NCI-H2227 (cell line): ENCODE measurements at regions not wholly inside any gene's neighbourhood (a gene's known extent, or its start where the extent isn't known, plus 50 kb on each side); places are given as distances from the start of the nearest gene placed in this dataset.

Experiments used
- DNase-seq: peaks from one replicate; lab custom pipeline; 2025; ENCODE audit not compliant: unreplicated experiment; lab: John Stamatoyannopoulos, UW

DNA sequence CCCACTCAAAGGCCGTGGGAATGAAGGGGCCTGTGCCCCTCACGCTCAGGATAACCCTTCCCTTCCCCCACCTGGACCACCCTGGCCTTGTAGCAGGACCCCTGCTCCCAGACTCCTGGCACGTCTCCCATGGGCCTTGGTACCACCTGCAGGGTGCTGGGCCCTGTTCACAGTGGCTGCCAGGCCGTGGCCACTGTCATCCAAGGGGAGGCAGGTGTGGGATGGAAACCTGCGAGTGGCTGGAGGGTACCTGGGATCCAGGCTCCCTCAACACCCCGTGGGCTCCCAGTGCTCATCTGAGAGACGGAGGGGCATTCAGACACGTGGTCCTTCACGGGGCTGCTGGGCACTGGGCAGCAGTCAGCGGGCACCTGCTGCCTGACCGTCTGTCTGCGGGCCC lies 75.6 kb upstream of the CIBAR2 start:
- no peak for DNase-seq

- no peak for DNase-seq
Observed at GRCh38 chr16:85188822-85189672, 76.8 kb upstream of the CIBAR2 start.

DNA sequence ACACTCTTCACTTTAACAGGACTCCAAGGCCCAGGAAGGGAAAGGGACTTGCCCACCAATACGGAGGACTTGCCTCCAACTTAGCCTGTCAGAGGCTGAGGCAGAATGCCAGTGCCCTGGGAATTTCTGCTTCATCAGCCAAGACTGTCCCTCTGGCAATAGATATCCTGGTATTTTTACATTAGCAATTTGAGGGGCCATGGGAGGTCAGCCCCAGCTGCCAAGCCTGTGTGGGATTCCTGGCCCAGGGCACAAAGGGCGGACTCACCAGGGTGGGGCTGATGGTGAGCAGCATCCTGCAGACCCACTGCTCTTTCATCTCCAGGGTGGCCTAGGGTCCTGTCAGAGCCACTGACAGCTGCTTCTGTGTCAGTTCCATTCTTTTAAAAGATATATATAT lies 78.3 kb upstream of the CIBAR2 start:
- DNase-seq: no peak

- DNase-seq: no peak
Observed at GRCh38 chr16:85191341-85191965, 79.2 kb upstream of the CIBAR2 start.

GRCh38 chr16:85192238-85193114 lies 80.2 kb upstream of the CIBAR2 start:
- no peak for DNase-seq

GRCh38 chr16:85193115-85193493 lies 80.8 kb upstream of the CIBAR2 start:
- no peak for DNase-seq

DNA sequence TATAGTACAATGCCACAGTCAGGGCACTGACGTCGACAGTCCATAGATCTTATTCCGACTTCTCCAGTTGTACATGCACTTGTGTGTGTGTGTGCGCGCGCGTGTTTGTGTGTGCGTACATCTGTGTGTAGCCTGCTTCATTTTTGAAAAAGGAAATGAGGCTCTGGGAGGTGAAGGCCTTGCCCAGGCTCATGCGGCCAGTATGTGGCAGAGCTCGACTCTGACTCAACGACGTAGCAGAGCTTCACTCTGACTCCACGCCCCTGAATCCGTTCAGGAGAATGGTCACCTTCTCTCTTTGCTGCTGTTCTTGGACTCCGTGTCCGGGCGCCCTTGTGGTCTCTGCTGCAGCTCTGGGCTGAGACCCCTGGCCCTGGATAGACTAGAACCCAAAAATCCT lies 81.6 kb upstream of the CIBAR2 start:
- DNase-seq: no peak

GRCh38 chr16:85194307-85195270 lies 82.3 kb upstream of the CIBAR2 start:
- DNase-seq: no peak

GRCh38 chr16:85195271-85195647 lies 83.0 kb upstream of the CIBAR2 start:
- no peak for DNase-seq

DNA sequence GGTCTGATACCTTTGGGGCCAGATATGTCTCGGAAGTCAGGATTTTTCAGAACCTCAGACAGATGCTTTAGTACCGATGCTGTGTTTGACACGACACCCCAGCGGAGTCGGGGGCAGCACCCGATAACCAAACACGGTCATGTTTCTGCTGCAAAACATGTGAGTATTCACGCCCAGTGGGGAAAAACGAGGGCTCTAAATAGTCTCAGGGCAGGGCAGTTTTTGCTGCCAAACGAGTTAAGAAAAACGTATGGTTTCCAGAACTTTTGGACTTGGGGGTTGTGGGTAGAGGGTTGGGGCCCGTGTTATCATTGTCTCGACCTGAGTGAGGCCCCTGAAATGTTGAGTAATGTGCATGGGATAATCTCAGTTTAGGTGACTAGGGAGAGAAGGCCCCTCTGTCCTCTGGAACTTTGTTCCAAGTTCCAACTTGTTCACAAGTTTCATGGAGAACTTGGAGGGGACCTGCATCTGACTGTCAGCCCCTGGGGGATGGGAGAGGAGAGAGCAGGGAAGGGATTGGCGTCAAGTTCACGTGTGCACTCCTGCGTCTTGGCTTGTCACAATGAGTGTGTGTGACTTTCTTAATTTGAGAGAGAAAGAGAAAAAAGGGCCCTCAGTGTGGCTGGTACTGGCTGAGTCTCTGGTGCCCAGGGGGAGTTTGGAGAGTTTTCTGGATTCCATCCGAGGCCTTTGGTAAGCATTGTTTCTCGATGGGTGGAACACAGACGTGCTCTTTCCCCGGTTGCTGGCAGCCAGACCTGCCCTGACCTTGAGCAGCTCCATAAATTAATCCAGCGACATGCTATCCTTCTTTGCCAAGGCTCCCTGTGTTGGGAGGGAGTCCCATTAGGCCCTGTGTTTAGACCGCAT lies 83.9 kb upstream of the CIBAR2 start:
- DNase-seq: no peak

- DNase-seq: no peak
Observed at GRCh38 chr16:85196976-85197375, 84.7 kb upstream of the CIBAR2 start.

DNA sequence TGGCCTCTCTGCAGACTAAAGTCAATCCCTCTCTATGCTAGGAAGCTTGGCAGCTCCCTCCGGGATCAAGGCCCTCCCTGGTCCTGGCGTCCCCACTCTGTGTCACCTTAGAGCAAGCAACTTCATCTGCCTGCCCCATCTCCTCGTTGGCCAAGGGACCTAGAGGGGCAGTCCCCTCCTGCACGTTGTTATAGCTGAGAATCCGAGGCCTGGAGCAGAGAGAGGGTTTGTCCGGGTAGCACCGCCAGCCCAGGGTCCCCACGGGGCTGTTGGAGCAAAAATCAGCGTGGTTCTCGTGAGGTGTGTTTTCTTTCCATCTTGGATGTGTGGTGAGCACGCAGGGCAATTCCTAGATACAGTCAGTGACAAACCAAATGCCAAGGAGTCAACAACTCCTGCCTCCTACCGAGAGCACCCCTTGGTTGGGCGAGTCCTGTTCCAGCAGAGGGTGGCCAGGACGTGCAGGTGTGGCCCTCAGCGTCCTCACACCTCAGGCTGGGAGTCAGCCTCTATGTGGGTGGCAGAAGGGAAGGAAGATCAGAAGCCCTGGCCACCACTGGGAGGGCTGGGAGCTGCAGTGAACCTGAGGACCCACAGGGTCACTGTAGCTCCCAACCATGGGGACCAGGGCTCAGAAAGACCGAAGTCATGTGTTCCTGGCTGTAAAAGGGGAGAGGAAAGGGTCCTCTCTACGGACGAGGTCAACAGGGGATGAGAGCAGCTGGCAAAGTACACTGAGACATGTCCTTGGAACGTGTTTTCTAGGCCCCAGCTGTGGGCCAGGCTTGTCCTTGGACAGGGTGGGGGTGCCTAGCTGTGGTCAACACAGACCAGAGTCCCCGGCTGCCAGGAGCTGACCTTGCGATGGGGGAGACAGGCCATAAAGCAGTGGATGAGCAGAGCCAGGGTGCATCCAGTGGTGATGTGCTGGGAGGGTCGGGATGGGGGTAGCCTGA lies 85.6 kb upstream of the CIBAR2 start:
- DNase-seq: no peak

DNA sequence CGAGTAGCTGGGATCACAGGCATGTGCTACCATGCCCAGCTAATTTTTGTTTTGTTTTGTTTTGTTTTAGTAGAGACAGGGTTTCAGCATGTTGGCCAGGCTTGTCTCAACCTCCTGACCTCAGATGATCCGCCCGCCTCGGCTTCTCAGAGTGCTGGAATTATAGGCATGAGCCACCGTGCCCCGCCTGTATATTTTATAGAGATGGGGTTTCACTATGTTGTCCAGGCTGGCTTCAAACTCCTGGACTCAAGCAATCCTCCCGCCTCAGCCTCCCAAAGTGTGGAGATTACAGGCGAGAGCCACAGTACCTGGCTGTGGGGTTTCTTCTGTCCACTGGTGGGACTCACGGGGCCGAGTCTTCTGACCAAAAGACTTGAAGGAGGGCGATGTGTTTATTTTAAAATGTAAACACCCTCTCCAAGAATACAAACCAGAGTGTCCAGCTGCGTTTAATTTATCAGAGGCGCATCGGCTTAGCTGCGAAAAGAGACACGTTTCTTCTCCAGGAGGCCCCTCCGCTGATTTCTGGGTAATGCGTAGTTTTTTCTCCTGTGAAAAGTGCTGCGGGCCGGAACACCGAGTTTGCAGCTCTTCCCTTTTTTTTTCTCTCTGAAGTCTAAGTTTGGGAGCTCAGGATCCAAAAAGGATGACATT lies 86.9 kb upstream of the CIBAR2 start:
- DNase-seq: no peak

GRCh38 chr16:85199880-85200279 lies 87.6 kb upstream of the CIBAR2 start:
- no peak for DNase-seq

- no peak for DNase-seq
Observed at GRCh38 chr16:85200471-85201278, 88.4 kb upstream of the CIBAR2 start.

DNA sequence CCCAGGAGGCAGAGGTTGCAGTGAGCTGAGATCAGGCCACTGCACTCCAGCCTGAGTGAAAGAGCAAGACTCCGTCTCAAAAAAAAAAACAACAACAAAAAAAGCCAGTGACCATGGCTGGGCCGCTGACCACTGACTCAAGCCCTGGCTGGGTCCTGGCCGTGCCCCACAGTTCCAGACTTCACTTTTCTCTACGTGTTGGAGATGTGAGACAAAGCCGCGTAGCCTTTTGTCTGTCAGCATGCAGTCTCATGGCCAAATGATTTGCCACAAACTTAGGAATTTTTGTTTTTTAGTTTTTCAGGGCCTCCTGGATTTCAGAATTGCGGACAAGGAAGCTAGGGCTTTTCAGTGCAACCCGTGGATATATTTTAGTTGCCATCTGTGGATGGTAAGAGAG lies 89.3 kb upstream of the CIBAR2 start:
- DNase-seq: no peak

DNA sequence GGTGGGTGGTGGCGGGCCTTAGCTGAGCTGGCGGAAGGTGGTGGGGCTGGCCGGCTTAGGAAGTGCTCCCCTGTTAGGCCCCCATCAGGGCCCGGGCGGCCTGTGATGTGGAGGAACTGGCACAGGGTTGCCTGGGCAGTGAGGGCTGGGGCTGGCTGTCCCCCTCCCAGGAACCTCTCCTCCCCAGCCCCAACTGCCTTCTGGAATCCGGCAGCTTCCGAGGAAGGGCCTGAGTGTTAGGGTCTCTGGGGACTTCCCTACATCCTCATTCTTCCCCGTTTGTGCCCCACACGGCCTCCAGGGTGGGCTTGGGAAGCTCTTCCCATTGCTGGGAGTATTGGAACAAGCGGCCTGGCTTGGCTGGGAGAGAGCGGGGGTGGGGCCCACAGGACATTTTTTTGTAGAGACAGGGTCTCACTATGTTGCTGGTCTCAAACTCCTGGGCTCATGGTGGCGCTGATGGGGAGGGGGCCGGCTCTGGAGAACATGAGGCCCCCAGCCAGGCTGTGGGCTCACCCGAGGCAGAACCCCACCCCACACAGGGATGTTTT lies 89.9 kb upstream of the CIBAR2 start:
- no peak for DNase-seq
